GM19397 (cell line): ENCODE measurements at regions not wholly inside any gene's neighbourhood (a gene's known extent, or its start where the extent isn't known, plus 50 kb on each side); places are given as distances from the start of the nearest gene placed in this dataset.

Experiments
- ATAC-seq: cut with Tn5 transposase; IDR thresholded peaks from one replicate; pipeline ENCODE4 v1.9.1; 2021; ENCODE audit warnings: mild to moderate bottlenecking, moderate library complexity; ENCODE audit not compliant: unreplicated experiment

- no peak for ATAC-seq
Measured at GRCh38 chr12:131370791-131371347, 340.0 kb upstream of the SFSWAP start.

GRCh38 chr12:131371401-131372170 is 339.3 kb upstream of the SFSWAP start:
- ATAC-seq: no peak

GRCh38 chr12:131372171-131372475 is 338.8 kb upstream of the SFSWAP start:
- no peak for ATAC-seq

- no peak for ATAC-seq
Measured at GRCh38 chr12:131372706-131373195, 338.1 kb upstream of the SFSWAP start.

- no peak for ATAC-seq
Measured at GRCh38 chr12:131375261-131375971, 335.5 kb upstream of the SFSWAP start.

- no peak for ATAC-seq
Measured at GRCh38 chr12:131375972-131376345, 334.9 kb upstream of the SFSWAP start.

- ATAC-seq: no peak
Measured at GRCh38 chr12:131378176-131378842, 332.6 kb upstream of the SFSWAP start.

- ATAC-seq: no peak
Measured at GRCh38 chr12:131378861-131379665, 331.8 kb upstream of the SFSWAP start.

GRCh38 chr12:131379738-131380137 is 331.2 kb upstream of the SFSWAP start:
- ATAC-seq: no peak

- ATAC-seq: no peak
Measured at GRCh38 chr12:131380220-131380964, 330.5 kb upstream of the SFSWAP start.

GRCh38 chr12:131380965-131381705 is 329.8 kb upstream of the SFSWAP start:
- no peak for ATAC-seq

GRCh38 chr12:131381716-131382430 is 329.0 kb upstream of the SFSWAP start:
- no peak for ATAC-seq

- no peak for ATAC-seq
Measured at GRCh38 chr12:131383291-131383690, 327.6 kb upstream of the SFSWAP start.

- ATAC-seq: no peak
Measured at GRCh38 chr12:131383741-131384543, 326.9 kb upstream of the SFSWAP start.

- ATAC-seq: no peak
Measured at GRCh38 chr12:131384544-131384855, 326.4 kb upstream of the SFSWAP start.

GRCh38 chr12:131385313-131386166 is 325.4 kb upstream of the SFSWAP start:
- ATAC-seq: no peak

- ATAC-seq: no peak
Measured at GRCh38 chr12:131386167-131386521, 324.7 kb upstream of the SFSWAP start.
